SK-N-SH treated with all-trans-retinoic acid at 6 μM for 48 hours (cell line): ENCODE measurements at regions not wholly inside any gene's neighbourhood (a gene's known extent, or its start where the extent isn't known, plus 50 kb on each side); places are given as distances from the start of the nearest gene placed in this dataset.

ENCODE experiments used
- ATAC-seq: fragments of 200-7000 bp; cut with Tn5 transposase; 3 replicates; pipeline ENCODE4 v1.9.1; 2020; ENCODE audit warnings: mild to moderate bottlenecking, moderate library complexity
- ARNTL ChIP-seq: fragments of 450-650 bp; formaldehyde crosslinking; IDR thresholded peaks from 2 replicates; pipeline ENCODE4 v1.5.0; 2020; ENCODE audit warnings: low read depth, mild to moderate bottlenecking, moderate library complexity, borderline replicate concordance
- BACH2 ChIP-seq: fragments of 250-450 bp; sonication (Bioruptor Pico); IDR thresholded peaks from 2 replicates; pipeline ENCODE4 v1.9.0; 2021; ENCODE audit warnings: mild to moderate bottlenecking, borderline replicate concordance
- CSRNP3 ChIP-seq: fragments of 250-450 bp; sonication (Bioruptor Pico); IDR thresholded peaks from 2 replicates; pipeline ENCODE4 v1.5.1; 2021; ENCODE audit warnings: mild to moderate bottlenecking, moderate library complexity
- ESRRG ChIP-seq: fragments of 250-450 bp; sonication (Bioruptor Pico); IDR thresholded peaks from 2 replicates; pipeline ENCODE4 v1.6.1; 2021; ENCODE audit warnings: mild to moderate bottlenecking
- ISL1 ChIP-seq: fragments of 250-450 bp; sonication (Bioruptor Pico); IDR thresholded peaks from 2 replicates; pipeline ENCODE4 v2.1.2; 2022; ENCODE audit warnings: mild to moderate bottlenecking, moderate library complexity
- OSR1 ChIP-seq: fragments of 250-450 bp; sonication (Bioruptor Pico); IDR thresholded peaks from 2 replicates; pipeline ENCODE4 v1.8.0; 2022; ENCODE audit warnings: moderate library complexity, mild to moderate bottlenecking, inconsistent platforms
- RARB ChIP-seq: fragments of 250-450 bp; sonication (Bioruptor Pico); IDR thresholded peaks from 2 replicates; pipeline ENCODE4 v1.8.0; 2021; ENCODE audit warnings: mild to moderate bottlenecking, moderate library complexity
- SNAI2 ChIP-seq: fragments of 250-450 bp; sonication (Bioruptor Pico); IDR thresholded peaks from 2 replicates; pipeline ENCODE4 v1.5.0; 2020; ENCODE audit warnings: mild to moderate bottlenecking, moderate library complexity
- TCF4 ChIP-seq: fragments of 250-450 bp; sonication (Bioruptor Pico); IDR thresholded peaks from 2 replicates; pipeline ENCODE4 v1.8.0; 2021; ENCODE audit warnings: mild to moderate bottlenecking, moderate library complexity, borderline replicate concordance
- TOX ChIP-seq: fragments of 250-450 bp; sonication (Bioruptor Pico); IDR thresholded peaks from 2 replicates; pipeline ENCODE4 v1.8.0; 2021; ENCODE audit warnings: mild to moderate bottlenecking, moderate library complexity, borderline replicate concordance
- ZC3H10 ChIP-seq: fragments of 250-450 bp; sonication (Bioruptor Pico); IDR thresholded peaks from 2 replicates; pipeline ENCODE4 v1.5.1; 2021; ENCODE audit warnings: mild to moderate bottlenecking, moderate library complexity
- ZFP3 ChIP-seq: fragments of 250-450 bp; sonication (Bioruptor Pico); IDR thresholded peaks from 2 replicates; pipeline ENCODE4 v1.5.0; 2020; ENCODE audit warnings: mild to moderate bottlenecking, moderate library complexity
- ZFP30 ChIP-seq: fragments of 450-650 bp; formaldehyde crosslinking; IDR thresholded peaks from 2 replicates; pipeline ENCODE4 v1.5.0; 2022; ENCODE audit warnings: mild to moderate bottlenecking, moderate library complexity
- ZNF565 ChIP-seq: fragments of 450-650 bp; formaldehyde crosslinking; conservative IDR thresholded peaks from 2 replicates; pipeline ENCODE4 v1.5.0; 2020; ENCODE audit warnings: low read depth, mild to moderate bottlenecking, moderate library complexity
- ZNF70 ChIP-seq: fragments of 450-650 bp; formaldehyde crosslinking; IDR thresholded peaks from 2 replicates; pipeline ENCODE4 v1.5.0; 2020; ENCODE audit warnings: mild to moderate bottlenecking, moderate library complexity
- ZNF8 ChIP-seq: fragments of 450-650 bp; formaldehyde crosslinking; IDR thresholded peaks from 2 replicates; pipeline ENCODE4 v1.5.0; 2020; ENCODE audit warnings: mild to moderate bottlenecking, moderate library complexity
- TF ChIP-seq, protein P1 (sequence below): fragments of 250-450 bp; sonication (Bioruptor Pico); IDR thresholded peaks from 2 replicates; pipeline ENCODE4 v1.8.0; 2021; ENCODE audit warnings: low read depth, mild to moderate bottlenecking, moderate library complexity, borderline replicate concordance
- TF ChIP-seq, protein P2 (sequence below): fragments of 250-450 bp; sonication (Bioruptor Pico); IDR thresholded peaks from 2 replicates; pipeline ENCODE4 v1.5.0; 2020; ENCODE audit warnings: mild to moderate bottlenecking, moderate library complexity
- TF ChIP-seq, protein P3 (sequence below): fragments of 250-450 bp; sonication (Bioruptor Pico); IDR thresholded peaks from 2 replicates; pipeline ENCODE4 v1.5.1; 2020; ENCODE audit warnings: low read depth, mild to moderate bottlenecking, moderate library complexity

GRCh38 chr5:35554016-35554415, 63.6 kb upstream of the SPEF2 start:
- ATAC-seq, result no peak
- TF ChIP-seq ISL1 (CRISPR knock-in tag), result no peak
- TF ChIP-seq ZFP30 (CRISPR knock-in tag), result no peak
- TF ChIP-seq TCF4 (CRISPR knock-in tag), result peak; percentile 25; the same call in 1 of the 2 replicates

- TF ChIP-seq SNAI2 (CRISPR knock-in tag), result no peak
- no peak for TF ChIP-seq ZC3H10 (CRISPR knock-in tag)
- TF ChIP-seq TOX (CRISPR knock-in tag), result no peak
- no peak for TF ChIP-seq ZNF565
- no peak for TF ChIP-seq RARB (CRISPR knock-in tag)
- no peak for TF ChIP-seq OSR1
- TF ChIP-seq, protein P1, sequence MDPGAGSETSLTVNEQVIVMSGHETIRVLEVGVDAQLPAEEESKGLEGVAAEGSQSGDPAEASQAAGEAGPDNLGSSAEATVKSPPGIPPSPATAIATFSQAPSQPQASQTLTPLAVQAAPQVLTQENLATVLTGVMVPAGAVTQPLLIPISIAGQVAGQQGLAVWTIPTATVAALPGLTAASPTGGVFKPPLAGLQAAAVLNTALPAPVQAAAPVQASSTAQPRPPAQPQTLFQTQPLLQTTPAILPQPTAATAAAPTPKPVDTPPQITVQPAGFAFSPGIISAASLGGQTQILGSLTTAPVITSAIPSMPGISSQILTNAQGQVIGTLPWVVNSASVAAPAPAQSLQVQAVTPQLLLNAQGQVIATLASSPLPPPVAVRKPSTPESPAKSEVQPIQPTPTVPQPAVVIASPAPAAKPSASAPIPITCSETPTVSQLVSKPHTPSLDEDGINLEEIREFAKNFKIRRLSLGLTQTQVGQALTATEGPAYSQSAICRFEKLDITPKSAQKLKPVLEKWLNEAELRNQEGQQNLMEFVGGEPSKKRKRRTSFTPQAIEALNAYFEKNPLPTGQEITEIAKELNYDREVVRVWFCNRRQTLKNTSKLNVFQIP (CRISPR knock-in tag), result no peak
- TF ChIP-seq, protein P2, sequence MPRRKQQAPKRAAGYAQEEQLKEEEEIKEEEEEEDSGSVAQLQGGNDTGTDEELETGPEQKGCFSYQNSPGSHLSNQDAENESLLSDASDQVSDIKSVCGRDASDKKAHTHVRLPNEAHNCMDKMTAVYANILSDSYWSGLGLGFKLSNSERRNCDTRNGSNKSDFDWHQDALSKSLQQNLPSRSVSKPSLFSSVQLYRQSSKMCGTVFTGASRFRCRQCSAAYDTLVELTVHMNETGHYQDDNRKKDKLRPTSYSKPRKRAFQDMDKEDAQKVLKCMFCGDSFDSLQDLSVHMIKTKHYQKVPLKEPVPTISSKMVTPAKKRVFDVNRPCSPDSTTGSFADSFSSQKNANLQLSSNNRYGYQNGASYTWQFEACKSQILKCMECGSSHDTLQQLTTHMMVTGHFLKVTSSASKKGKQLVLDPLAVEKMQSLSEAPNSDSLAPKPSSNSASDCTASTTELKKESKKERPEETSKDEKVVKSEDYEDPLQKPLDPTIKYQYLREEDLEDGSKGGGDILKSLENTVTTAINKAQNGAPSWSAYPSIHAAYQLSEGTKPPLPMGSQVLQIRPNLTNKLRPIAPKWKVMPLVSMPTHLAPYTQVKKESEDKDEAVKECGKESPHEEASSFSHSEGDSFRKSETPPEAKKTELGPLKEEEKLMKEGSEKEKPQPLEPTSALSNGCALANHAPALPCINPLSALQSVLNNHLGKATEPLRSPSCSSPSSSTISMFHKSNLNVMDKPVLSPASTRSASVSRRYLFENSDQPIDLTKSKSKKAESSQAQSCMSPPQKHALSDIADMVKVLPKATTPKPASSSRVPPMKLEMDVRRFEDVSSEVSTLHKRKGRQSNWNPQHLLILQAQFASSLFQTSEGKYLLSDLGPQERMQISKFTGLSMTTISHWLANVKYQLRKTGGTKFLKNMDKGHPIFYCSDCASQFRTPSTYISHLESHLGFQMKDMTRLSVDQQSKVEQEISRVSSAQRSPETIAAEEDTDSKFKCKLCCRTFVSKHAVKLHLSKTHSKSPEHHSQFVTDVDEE (CRISPR knock-in tag), result no peak
- no peak for TF ChIP-seq ZFP30 (CRISPR knock-in tag)
- TF ChIP-seq CSRNP3, result no peak
- no peak for TF ChIP-seq ZNF70 (CRISPR knock-in tag)
- no peak for TF ChIP-seq ARNTL (CRISPR knock-in tag)
Measured at GRCh38 chr5:35545190-35545589, 72.5 kb upstream of the SPEF2 start.

DNA sequence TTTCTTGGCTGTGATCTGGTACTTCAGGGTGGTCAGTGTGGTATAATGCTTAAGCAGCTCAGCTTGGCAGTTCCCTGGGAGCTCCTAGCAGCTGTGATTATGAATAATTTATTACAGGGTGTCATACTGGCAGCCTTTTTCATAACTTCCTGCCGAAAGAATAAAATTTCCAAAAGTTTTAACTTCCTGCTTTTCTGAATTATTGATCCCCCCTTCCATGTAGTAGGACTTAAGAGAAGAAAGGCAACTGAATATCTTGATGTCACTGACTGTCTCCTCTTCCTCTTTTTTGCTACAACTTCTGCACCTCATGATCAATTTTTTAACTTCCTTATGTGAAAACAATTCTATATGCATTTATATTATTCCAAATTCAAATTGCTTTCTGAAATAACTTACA, 74.3 kb upstream of the SPEF2 start:
- ATAC-seq, result no peak
- TF ChIP-seq ISL1 (CRISPR knock-in tag), result no peak

More at GRCh38 chr5:35545190-35545589, 72.5 kb upstream of the SPEF2 start:
- ATAC-seq, result no peak

DNA sequence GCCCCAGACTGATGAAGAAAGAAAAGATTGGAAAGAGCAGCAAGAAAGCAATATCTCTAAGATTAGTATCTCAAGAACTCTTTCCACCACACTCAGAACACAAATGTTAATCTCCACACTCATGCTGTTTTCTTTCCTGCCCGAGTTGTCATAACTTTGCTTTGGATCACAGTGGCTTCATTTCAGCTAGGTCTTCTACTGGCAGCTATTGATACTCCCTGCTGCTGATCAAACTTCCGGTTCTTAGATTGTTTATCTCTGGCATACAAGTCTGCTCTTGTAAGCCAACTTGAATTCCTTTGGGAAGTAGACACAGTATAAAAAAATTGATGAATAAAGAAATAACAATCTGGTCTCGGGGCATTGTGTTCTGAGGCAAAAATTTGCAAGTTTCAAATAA, 77.7 kb upstream of the SPEF2 start:
- ATAC-seq, result no peak
- TF ChIP-seq ZNF565 (no peak), ZFP30 (CRISPR knock-in tag) (no peak), BACH2 (no peak), ZC3H10 (CRISPR knock-in tag) (no peak), SNAI2 (CRISPR knock-in tag) (no peak), TCF4 (CRISPR knock-in tag) (no peak), ISL1 (CRISPR knock-in tag) (no peak), TOX (CRISPR knock-in tag) (no peak), CSRNP3 (no peak), ESRRG (no peak), ZNF8 (CRISPR knock-in tag) (no peak), ARNTL (CRISPR knock-in tag) (no peak), ZFP3 (no peak)
- TF ChIP-seq, protein P3, sequence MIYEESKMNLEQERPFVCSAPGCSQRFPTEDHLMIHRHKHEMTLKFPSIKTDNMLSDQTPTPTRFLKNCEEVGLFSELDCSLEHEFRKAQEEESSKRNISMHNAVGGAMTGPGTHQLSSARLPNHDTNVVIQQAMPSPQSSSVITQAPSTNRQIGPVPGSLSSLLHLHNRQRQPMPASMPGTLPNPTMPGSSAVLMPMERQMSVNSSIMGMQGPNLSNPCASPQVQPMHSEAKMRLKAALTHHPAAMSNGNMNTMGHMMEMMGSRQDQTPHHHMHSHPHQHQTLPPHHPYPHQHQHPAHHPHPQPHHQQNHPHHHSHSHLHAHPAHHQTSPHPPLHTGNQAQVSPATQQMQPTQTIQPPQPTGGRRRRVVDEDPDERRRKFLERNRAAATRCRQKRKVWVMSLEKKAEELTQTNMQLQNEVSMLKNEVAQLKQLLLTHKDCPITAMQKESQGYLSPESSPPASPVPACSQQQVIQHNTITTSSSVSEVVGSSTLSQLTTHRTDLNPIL (CRISPR knock-in tag), result no peak
- TF ChIP-seq, protein P2 (CRISPR knock-in tag), result no peak
